Prostate gland (tissue), 2 donors: ENCODE measurements at regions not wholly inside any gene's neighbourhood (a gene's known extent, or its start where the extent isn't known, plus 50 kb on each side); places are given as distances from the start of the nearest gene placed in this dataset.

Source experiments
- CTCF ChIP-seq, 4 experiments: fragments of 200-600 bp in 2 of 4; fragments of 450-650 bp in 2 of 4; sonication (generic) in 2 of 4; IDR thresholded peaks; 1 replicate in 3 of 4; 2 replicates in 1 of 4; pipeline ENCODE4 v1.5.1; 2016 to 2019; ENCODE audit warnings: antibody characterized with exemption in 4 of 4, mild to moderate bottlenecking in 2 of 4, moderate library complexity in 2 of 4
- POLR2A ChIP-seq: fragments of 450-650 bp; IDR thresholded peaks from one replicate; pipeline ENCODE4 v1.6.1; 2016; ENCODE audit warnings: antibody characterized with exemption, mild to moderate bottlenecking
- POLR2AphosphoS5 ChIP-seq: sonication (generic); formaldehyde crosslinking; IDR thresholded peaks from one replicate; pipeline ENCODE4 v1.6.1; 2017; ENCODE audit warnings: antibody characterized with exemption

- TF ChIP-seq CTCF (IDR thresholded peaks at IDR 0.05) (no peak), POLR2A (no peak), POLR2AphosphoS5 (no peak)
These were observed 66.1 kb upstream of the WNT4 start for GRCh38 chr1:22208973-22209378.
